GM18867 (cell line): ENCODE measurements at regions not wholly inside any gene's neighbourhood (a gene's known extent, or its start where the extent isn't known, plus 50 kb on each side); places are given as distances from the start of the nearest gene placed in this dataset.

Experiments used
- ATAC-seq: cut with Tn5 transposase; IDR thresholded peaks from one replicate; pipeline ENCODE4 v1.9.1; 2021; ENCODE audit warnings: mild to moderate bottlenecking, moderate library complexity; ENCODE audit not compliant: unreplicated experiment

DNA sequence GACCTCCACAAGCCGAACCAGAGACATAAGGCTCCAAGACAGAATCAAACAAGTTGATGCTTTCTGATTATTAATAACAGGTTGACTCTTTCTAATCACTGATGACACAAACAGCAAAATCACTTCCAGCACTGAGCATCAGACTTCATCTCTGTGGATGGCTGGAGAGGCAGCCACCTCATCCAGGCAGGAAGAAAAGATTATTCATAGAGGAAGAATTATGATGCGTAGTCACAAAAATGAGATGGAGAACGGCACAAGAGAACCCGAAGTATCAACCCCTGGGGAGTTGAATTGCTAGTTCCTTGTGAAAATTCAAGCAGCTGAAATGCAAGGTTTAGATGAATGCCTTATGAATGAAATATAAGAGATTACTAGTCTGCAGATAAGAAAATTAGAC is 49.9 kb upstream of the LMCD1 start:
- no peak for ATAC-seq
